ENCODE measurements at regions not wholly inside any gene's neighbourhood (a gene's known extent, or its start where the extent isn't known, plus 50 kb on each side); places are given as distances from the start of the nearest gene placed in this dataset.

GRCh38 chr14:71202881-71203280, 295.6 kb downstream of the PCNX1 start:
- no peaks in the 10 kb centered on the region for H3K79me2 ChIP-seq (ENCODE audit: insufficient read depth, low read depth, low read length)
- TF ChIP-seq CTCF (conservative IDR thresholded peaks at IDR 0.05; ENCODE audit: low read length) (no peak), EZH2phosphoT487 (IDR thresholded peaks at IDR 0.05; ENCODE audit: borderline replicate concordance, low read depth, low read length) (no peak)
- no peaks in the 10 kb centered on the region for H3K4me1 ChIP-seq (ENCODE audit: insufficient read depth, low read length, poor library complexity, severe bottlenecking)
- no peak overlapping the region for H2AFZ ChIP-seq (ENCODE audit: low read length)
- no peaks in the 10 kb centered on the region for H3K9me2 ChIP-seq (ENCODE audit: insufficient read depth, low read length)
- DNase-seq (ENCODE audit: low spot score) = no peak
- H3K9me3 ChIP-seq (ENCODE audit: low read length) = no peaks in the 10 kb centered on the region
- no peaks in the 10 kb centered on the region for H4K20me1 ChIP-seq (ENCODE audit: insufficient read depth, low read length)
- H3K27ac ChIP-seq (ENCODE audit: low read depth, low read length, poor library complexity, severe bottlenecking) = no peak overlapping the region
- BruUV-seq (replicated peaks) = no TSS peak
- POLR2A ChIA-PET = no interaction called here
- no peak overlapping the region for H3K4me3 ChIP-seq (ENCODE audit: low read depth, low read length, poor library complexity, severe bottlenecking)
- intact Hi-C loops (cut with micrococcal nuclease; ENCODE audit: unreplicated experiment) = no loop called here
- CTCF ChIA-PET (ENCODE audit: unreplicated experiment) = no interaction called here
- no peak overlapping the region for H3K4me2 ChIP-seq (ENCODE audit: low read length)
- H3K36me3 ChIP-seq (ENCODE audit: insufficient read depth, low read length) = no peaks in the 10 kb centered on the region

- intact Hi-C loops (cut with micrococcal nuclease; ENCODE audit: unreplicated experiment) = no loop called here
- Histone ChIP-seq H3K36me3 (ENCODE audit: insufficient read depth, low read length) (no peaks in the 10 kb centered on the region), H4K20me1 (ENCODE audit: insufficient read depth, low read length) (no peaks in the 10 kb centered on the region), H2AFZ (ENCODE audit: low read length) (no peak overlapping the region), H3K79me2 (ENCODE audit: insufficient read depth, low read depth, low read length) (no peaks in the 10 kb centered on the region), H3K9me2 (ENCODE audit: insufficient read depth, low read length) (no peaks in the 10 kb centered on the region), H3K27ac (ENCODE audit: low read depth, low read length, poor library complexity, severe bottlenecking) (no peak overlapping the region), H3K4me3 (ENCODE audit: low read depth, low read length, poor library complexity, severe bottlenecking) (no peak overlapping the region), H3K4me2 (ENCODE audit: low read length) (no peak overlapping the region), H3K9me3 (ENCODE audit: low read length) (no peaks in the 10 kb centered on the region), H3K4me1 (ENCODE audit: insufficient read depth, low read length, poor library complexity, severe bottlenecking) (no peaks in the 10 kb centered on the region)
- DNase-seq (ENCODE audit: low spot score) = no peak
- CTCF ChIA-PET (ENCODE audit: unreplicated experiment) = no interaction called here
- TF ChIP-seq EZH2phosphoT487 (IDR thresholded peaks at IDR 0.05; ENCODE audit: borderline replicate concordance, low read depth, low read length) (no peak), CTCF (conservative IDR thresholded peaks at IDR 0.05; ENCODE audit: low read length) (no peak)
- POLR2A ChIA-PET = no interaction called here
- BruUV-seq (replicated peaks) = no TSS peak
These were observed 296.0 kb downstream of the PCNX1 start for GRCh38 chr14:71203306-71203705.

GRCh38 chr14:71204231-71204630, 297.0 kb downstream of the PCNX1 start:
- Histone ChIP-seq H3K4me2 (ENCODE audit: low read length) (no peak overlapping the region), H3K9me2 (ENCODE audit: insufficient read depth, low read length) (no peaks in the 10 kb centered on the region), H3K36me3 (ENCODE audit: insufficient read depth, low read length) (no peaks in the 10 kb centered on the region), H3K27ac (ENCODE audit: low read depth, low read length, poor library complexity, severe bottlenecking) (no peak overlapping the region), H3K4me3 (ENCODE audit: low read depth, low read length, poor library complexity, severe bottlenecking) (no peak overlapping the region), H3K79me2 (ENCODE audit: insufficient read depth, low read depth, low read length) (no peaks in the 10 kb centered on the region), H3K4me1 (ENCODE audit: insufficient read depth, low read length, poor library complexity, severe bottlenecking) (no peaks in the 10 kb centered on the region), H4K20me1 (ENCODE audit: insufficient read depth, low read length) (no peaks in the 10 kb centered on the region), H3K9me3 (ENCODE audit: low read length) (no peaks in the 10 kb centered on the region), H2AFZ (ENCODE audit: low read length) (no peak overlapping the region)
- DNase-seq (ENCODE audit: low spot score) = no peak
- BruUV-seq (replicated peaks) = no TSS peak
- POLR2A ChIA-PET = interaction anchor here (0.5 kb wide), 1 partner anchor 44 kb away, joined by 3 read pairs; no protein-coding TSS in a partner anchor
- CTCF ChIA-PET (ENCODE audit: unreplicated experiment) = no interaction called here
- no peak for TF ChIP-seq EZH2phosphoT487 (IDR thresholded peaks at IDR 0.05; ENCODE audit: borderline replicate concordance, low read depth, low read length)
- TF ChIP-seq CTCF (conservative IDR thresholded peaks at IDR 0.05; ENCODE audit: low read length) = no peak
- intact Hi-C loops (cut with micrococcal nuclease; ENCODE audit: unreplicated experiment) = no loop called here
